GM23338 (cell line): ENCODE measurements at regions not wholly inside any gene's neighbourhood (a gene's known extent, or its start where the extent isn't known, plus 50 kb on each side); places are given as distances from the start of the nearest gene placed in this dataset.
"Not testable (repeated sequence)": the region's sequence is repeated elsewhere in the genome, so short reads cannot be mapped to it uniquely, and the experiment has no call there.

Experiments used
- CREB1 ChIP-seq: fragments of 250-450 bp; sonication (Bioruptor Pico); IDR thresholded peaks from 2 replicates; pipeline ENCODE4 v1.5.0; 2020; ENCODE audit warnings: low read depth, mild to moderate bottlenecking, moderate library complexity
- EZH2 ChIP-seq: fragments of 200-600 bp; sonication (generic); IDR thresholded peaks from one replicate; pipeline ENCODE4 v1.8.0; 2017; ENCODE audit warnings: antibody characterized with exemption, mild to moderate bottlenecking, low read depth; ENCODE audit not compliant: unreplicated experiment
- EZH2phosphoT487 ChIP-seq: fragments of 200-600 bp; sonication (generic); IDR thresholded peaks from one replicate; pipeline ENCODE4 v1.8.1; 2018; ENCODE audit warnings: antibody characterized with exemption; ENCODE audit not compliant: unreplicated experiment
- JUNB ChIP-seq: IDR thresholded peaks from one replicate; pipeline ENCODE4 v1.6.1; 2016; ENCODE audit warnings: antibody characterized with exemption; ENCODE audit not compliant: unreplicated experiment
- POLR2AphosphoS5 ChIP-seq: IDR thresholded peaks from 2 replicates; pipeline ENCODE4 v1.6.1; 2016; ENCODE audit warnings: antibody characterized with exemption, low read depth
- ZNF114 ChIP-seq: fragments of 250-450 bp; sonication (Bioruptor Pico); IDR thresholded peaks from 2 replicates; pipeline ENCODE4 v1.5.0; 2020; ENCODE audit warnings: mild to moderate bottlenecking, moderate library complexity
- TF ChIP-seq, protein P1 (sequence below), 2 experiments: fragments of 200-600 bp in 1 of 2; sonication (generic) in 1 of 2; conservative IDR thresholded peaks; 2 replicates each; pipeline versions ENCODE4 v1.5.1 to v1.6.1; 2016 to 2017; ENCODE audit warnings: antibody characterized with exemption in 2 of 2, low read depth in 2 of 2, mild to moderate bottlenecking in 2 of 2, moderate library complexity in 1 of 2
- TF ChIP-seq, protein P2 (sequence below): IDR thresholded peaks from one replicate; pipeline ENCODE4 v1.6.1; 2018; ENCODE audit warnings: antibody characterized with exemption; ENCODE audit not compliant: unreplicated experiment

DNA sequence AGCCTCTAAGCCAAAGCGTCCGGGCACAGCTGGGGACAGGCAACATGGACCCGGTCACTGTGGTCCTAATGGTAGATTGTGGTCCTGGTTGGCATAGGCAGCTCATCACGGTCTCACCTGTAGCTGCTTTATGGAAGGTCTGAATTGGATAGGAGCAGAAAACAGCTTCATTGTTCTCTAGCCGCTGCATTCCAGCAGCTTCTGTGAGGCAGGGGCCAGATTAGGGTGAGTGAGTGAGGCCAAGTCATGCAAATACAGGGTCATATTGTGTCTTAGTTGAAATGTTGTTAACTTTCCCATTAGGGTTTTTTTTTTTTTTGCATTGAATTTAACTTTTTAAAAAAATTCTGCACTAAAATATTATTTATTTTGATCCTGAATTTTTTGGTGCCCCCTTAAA, 105.4 kb upstream of the SULF2 start:
- TF ChIP-seq, protein P1, sequence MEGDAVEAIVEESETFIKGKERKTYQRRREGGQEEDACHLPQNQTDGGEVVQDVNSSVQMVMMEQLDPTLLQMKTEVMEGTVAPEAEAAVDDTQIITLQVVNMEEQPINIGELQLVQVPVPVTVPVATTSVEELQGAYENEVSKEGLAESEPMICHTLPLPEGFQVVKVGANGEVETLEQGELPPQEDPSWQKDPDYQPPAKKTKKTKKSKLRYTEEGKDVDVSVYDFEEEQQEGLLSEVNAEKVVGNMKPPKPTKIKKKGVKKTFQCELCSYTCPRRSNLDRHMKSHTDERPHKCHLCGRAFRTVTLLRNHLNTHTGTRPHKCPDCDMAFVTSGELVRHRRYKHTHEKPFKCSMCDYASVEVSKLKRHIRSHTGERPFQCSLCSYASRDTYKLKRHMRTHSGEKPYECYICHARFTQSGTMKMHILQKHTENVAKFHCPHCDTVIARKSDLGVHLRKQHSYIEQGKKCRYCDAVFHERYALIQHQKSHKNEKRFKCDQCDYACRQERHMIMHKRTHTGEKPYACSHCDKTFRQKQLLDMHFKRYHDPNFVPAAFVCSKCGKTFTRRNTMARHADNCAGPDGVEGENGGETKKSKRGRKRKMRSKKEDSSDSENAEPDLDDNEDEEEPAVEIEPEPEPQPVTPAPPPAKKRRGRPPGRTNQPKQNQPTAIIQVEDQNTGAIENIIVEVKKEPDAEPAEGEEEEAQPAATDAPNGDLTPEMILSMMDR (conservative IDR thresholded peaks at IDR 0.05; ENCODE audit: low read depth in 2 of 2), result not testable (repeated sequence)
- not testable (repeated sequence) for TF ChIP-seq EZH2; JUNB; CREB1; POLR2AphosphoS5; ZNF114 (CRISPR knock-in tag); EZH2phosphoT487
- TF ChIP-seq, protein P2, sequence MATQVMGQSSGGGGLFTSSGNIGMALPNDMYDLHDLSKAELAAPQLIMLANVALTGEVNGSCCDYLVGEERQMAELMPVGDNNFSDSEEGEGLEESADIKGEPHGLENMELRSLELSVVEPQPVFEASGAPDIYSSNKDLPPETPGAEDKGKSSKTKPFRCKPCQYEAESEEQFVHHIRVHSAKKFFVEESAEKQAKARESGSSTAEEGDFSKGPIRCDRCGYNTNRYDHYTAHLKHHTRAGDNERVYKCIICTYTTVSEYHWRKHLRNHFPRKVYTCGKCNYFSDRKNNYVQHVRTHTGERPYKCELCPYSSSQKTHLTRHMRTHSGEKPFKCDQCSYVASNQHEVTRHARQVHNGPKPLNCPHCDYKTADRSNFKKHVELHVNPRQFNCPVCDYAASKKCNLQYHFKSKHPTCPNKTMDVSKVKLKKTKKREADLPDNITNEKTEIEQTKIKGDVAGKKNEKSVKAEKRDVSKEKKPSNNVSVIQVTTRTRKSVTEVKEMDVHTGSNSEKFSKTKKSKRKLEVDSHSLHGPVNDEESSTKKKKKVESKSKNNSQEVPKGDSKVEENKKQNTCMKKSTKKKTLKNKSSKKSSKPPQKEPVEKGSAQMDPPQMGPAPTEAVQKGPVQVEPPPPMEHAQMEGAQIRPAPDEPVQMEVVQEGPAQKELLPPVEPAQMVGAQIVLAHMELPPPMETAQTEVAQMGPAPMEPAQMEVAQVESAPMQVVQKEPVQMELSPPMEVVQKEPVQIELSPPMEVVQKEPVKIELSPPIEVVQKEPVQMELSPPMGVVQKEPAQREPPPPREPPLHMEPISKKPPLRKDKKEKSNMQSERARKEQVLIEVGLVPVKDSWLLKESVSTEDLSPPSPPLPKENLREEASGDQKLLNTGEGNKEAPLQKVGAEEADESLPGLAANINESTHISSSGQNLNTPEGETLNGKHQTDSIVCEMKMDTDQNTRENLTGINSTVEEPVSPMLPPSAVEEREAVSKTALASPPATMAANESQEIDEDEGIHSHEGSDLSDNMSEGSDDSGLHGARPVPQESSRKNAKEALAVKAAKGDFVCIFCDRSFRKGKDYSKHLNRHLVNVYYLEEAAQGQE, result not testable (repeated sequence)
